ENCODE measurements at regions not wholly inside any gene's neighbourhood (a gene's known extent, or its start where the extent isn't known, plus 50 kb on each side); places are given as distances from the start of the nearest gene placed in this dataset.

- no peak for DNase-seq (ENCODE audit: low read depth in 2 of 2)
Observed at GRCh38 chr14:62269204-62269603, 507.0 kb downstream of the SNAPC1 start.

- no peak for DNase-seq (ENCODE audit: low read depth in 2 of 2)
Observed at GRCh38 chr14:62270236-62270635, 508.0 kb downstream of the SNAPC1 start.

GRCh38 chr14:62280366-62280765, 518.1 kb downstream of the SNAPC1 start:
- no peak for DNase-seq (ENCODE audit: low read depth in 2 of 2)

GRCh38 chr14:62283837-62284236, 521.6 kb downstream of the SNAPC1 start:
- no peak for DNase-seq (ENCODE audit: low read depth in 2 of 2)

GRCh38 chr14:62289471-62289870, 527.3 kb downstream of the SNAPC1 start:
- no peak for DNase-seq (ENCODE audit: low read depth in 2 of 2)

GRCh38 chr14:62301080-62301479, 538.9 kb downstream of the SNAPC1 start:
- no peak for DNase-seq (ENCODE audit: low read depth in 2 of 2)

- DNase-seq (ENCODE audit: low read depth in 2 of 2) = no peak
Observed at GRCh38 chr14:62301911-62302310, 539.7 kb downstream of the SNAPC1 start.

- no peak for DNase-seq (ENCODE audit: low read depth in 2 of 2)
Observed at GRCh38 chr14:62303437-62303836, 541.2 kb downstream of the SNAPC1 start.

GRCh38 chr14:62304257-62304656, 542.0 kb downstream of the SNAPC1 start:
- no peak for DNase-seq (ENCODE audit: low read depth in 2 of 2)

- DNase-seq (ENCODE audit: low read depth in 2 of 2) = no peak
Observed at GRCh38 chr14:62307844-62308243, 545.6 kb downstream of the SNAPC1 start.

- DNase-seq (ENCODE audit: low read depth in 2 of 2) = no peak
Observed at GRCh38 chr14:62308316-62308715, 546.1 kb downstream of the SNAPC1 start.

- DNase-seq (ENCODE audit: low read depth in 2 of 2) = no peak
Observed at GRCh38 chr14:62308891-62309290, 546.7 kb downstream of the SNAPC1 start.

- DNase-seq (ENCODE audit: low read depth in 2 of 2) = no peak
Observed at GRCh38 chr14:62313212-62313611, 551.0 kb downstream of the SNAPC1 start.

GRCh38 chr14:62314221-62314620, 552.0 kb downstream of the SNAPC1 start:
- DNase-seq (ENCODE audit: low read depth in 2 of 2) = no peak

GRCh38 chr14:62314871-62315270, 552.7 kb downstream of the SNAPC1 start:
- no peak for DNase-seq (ENCODE audit: low read depth in 2 of 2)

- no peak for DNase-seq (ENCODE audit: low read depth in 2 of 2)
Observed at GRCh38 chr14:62315631-62316030, 553.4 kb downstream of the SNAPC1 start.

GRCh38 chr14:62322216-62322615, 560.0 kb downstream of the SNAPC1 start:
- DNase-seq (ENCODE audit: low read depth in 2 of 2) = no peak

GRCh38 chr14:62329427-62329826, 567.2 kb downstream of the SNAPC1 start:
- DNase-seq (ENCODE audit: low read depth in 2 of 2) = no peak

- no peak for DNase-seq (ENCODE audit: low read depth in 2 of 2)
Observed at GRCh38 chr14:62347562-62348011, 585.4 kb downstream of the SNAPC1 start.

GRCh38 chr14:62357362-62357761, 595.1 kb downstream of the SNAPC1 start:
- DNase-seq (ENCODE audit: low read depth in 2 of 2) = no peak

GRCh38 chr14:62364161-62364560, 601.9 kb downstream of the SNAPC1 start:
- DNase-seq (ENCODE audit: low read depth in 2 of 2) = no peak

- no peak for DNase-seq (ENCODE audit: low read depth in 2 of 2)
Observed at GRCh38 chr14:62364800-62365280, 602.6 kb downstream of the SNAPC1 start.

GRCh38 chr14:62369919-62370560, 607.8 kb downstream of the SNAPC1 start:
- DNase-seq (ENCODE audit: low read depth in 2 of 2) = no peak

- DNase-seq (ENCODE audit: low read depth in 2 of 2) = no peak
Observed at GRCh38 chr14:62373944-62374343, 611.7 kb downstream of the SNAPC1 start.

Measured in stimulated activated CD8-positive, alpha-beta memory T cell treated with anti-CD3 and anti-CD28 coated beads, Interleukin-15, amount 100 ng/mL, for 4 hours (primary cell).